ENCODE measurements at regions not wholly inside any gene's neighbourhood (a gene's known extent, or its start where the extent isn't known, plus 50 kb on each side); places are given as distances from the start of the nearest gene placed in this dataset.

DNA sequence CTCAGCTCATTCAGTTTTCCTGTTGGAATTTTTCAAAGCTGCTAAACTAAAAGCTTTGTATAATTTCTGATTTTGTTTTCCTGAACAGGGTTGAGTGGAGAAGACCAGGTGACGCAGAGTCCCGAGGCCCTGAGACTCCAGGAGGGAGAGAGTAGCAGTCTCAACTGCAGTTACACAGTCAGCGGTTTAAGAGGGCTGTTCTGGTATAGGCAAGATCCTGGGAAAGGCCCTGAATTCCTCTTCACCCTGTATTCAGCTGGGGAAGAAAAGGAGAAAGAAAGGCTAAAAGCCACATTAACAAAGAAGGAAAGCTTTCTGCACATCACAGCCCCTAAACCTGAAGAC is 367.1 kb upstream of the OR4E1 start (continued):
- TF ChIP-seq, protein P1, sequence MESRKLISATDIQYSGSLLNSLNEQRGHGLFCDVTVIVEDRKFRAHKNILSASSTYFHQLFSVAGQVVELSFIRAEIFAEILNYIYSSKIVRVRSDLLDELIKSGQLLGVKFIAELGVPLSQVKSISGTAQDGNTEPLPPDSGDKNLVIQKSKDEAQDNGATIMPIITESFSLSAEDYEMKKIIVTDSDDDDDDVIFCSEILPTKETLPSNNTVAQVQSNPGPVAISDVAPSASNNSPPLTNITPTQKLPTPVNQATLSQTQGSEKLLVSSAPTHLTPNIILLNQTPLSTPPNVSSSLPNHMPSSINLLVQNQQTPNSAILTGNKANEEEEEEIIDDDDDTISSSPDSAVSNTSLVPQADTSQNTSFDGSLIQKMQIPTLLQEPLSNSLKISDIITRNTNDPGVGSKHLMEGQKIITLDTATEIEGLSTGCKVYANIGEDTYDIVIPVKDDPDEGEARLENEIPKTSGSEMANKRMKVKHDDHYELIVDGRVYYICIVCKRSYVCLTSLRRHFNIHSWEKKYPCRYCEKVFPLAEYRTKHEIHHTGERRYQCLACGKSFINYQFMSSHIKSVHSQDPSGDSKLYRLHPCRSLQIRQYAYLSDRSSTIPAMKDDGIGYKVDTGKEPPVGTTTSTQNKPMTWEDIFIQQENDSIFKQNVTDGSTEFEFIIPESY (IDR thresholded peaks at IDR 0.05; ENCODE audit: extremely low read depth, insufficient replicate concordance, low read length) = no peak
- TF ChIP-seq POLR2A (IDR thresholded peaks at IDR 0.05; ENCODE audit: borderline replicate concordance, extremely low read depth, insufficient read depth, insufficient read length) (no peak), ZNF274 (IDR thresholded peaks at IDR 0.05; ENCODE audit: low read depth, low read length) (no peak)

DNA sequence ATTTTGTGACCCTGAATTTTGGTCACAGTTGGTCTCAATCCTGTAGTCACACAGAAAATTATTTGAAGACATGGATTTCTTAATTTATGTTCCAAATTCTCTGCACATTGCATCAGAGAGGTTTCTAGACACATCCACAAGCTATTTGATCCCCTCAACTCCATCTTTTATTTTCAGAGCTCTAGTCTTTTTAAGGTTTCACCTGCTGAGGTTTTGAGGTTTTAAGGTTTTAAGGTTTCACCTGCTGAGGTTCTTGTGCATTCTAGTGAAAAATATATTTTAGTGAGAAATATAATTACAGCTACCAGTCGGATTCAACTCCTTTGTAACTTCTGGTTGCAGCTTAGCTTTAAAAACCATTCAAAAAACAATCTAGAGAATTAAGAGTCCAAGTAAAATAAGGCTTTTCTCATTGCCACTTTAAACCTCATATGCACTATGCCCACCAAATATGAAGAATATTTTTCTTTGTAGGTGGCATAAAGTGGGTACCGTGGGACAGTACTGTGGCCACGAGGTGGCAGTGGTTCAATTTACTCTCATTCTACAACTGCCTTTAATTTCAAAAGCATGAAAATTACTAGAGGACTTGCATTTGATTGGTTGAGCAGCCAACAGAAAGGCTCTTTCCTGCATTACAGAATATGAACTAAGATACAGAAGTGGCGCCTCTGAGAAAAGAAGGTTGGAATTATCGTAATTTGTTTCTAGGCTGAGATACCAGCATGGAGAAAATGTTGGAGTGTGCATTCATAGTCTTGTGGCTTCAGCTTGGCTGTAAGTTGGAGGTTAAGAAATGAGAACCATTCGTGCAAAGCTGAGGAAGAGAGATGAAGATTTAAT is 366.5 kb upstream of the OR4E1 start:
- Histone ChIP-seq H3K27ac (ENCODE audit: low read depth, low read length) (no peak overlapping the region), H3K9me3 (ENCODE audit: control insufficient read depth in 1 of 2, insufficient read depth in 1 of 2, low read depth in 1 of 2, low read length in 2 of 2) (no peaks in the 10 kb centered on the region), H2AFZ (ENCODE audit: low read depth, low read length, poor library complexity, severe bottlenecking) (no peak overlapping the region), H3K4me1 (ENCODE audit: control insufficient read depth in 1 of 2, insufficient read depth in 2 of 2, low read length in 2 of 2) (no peaks in the 10 kb centered on the region), H4K20me1 (ENCODE audit: insufficient read depth) (no peaks in the 10 kb centered on the region; the same call in 1 of the 2 replicates), H3K27me3 (ENCODE audit: insufficient read depth, low read length) (peaks cover 40% of the 10 kb centered on the region), H3K4me2 (ENCODE audit: low read length) (no peak overlapping the region), H3K9ac (ENCODE audit: low read length) (no peak overlapping the region), H3K4me3 (replicated peaks in 1 of 2; ENCODE audit: low read depth in 1 of 2, low read length in 2 of 2) (no peak overlapping the region), H3K79me2 (ENCODE audit: insufficient read depth, low read length) (no peaks in the 10 kb centered on the region), H3K36me3 (ENCODE audit: control insufficient read depth in 1 of 2, insufficient read depth in 2 of 2, low read length in 2 of 2) (no peaks in the 10 kb centered on the region), H3K9me2 (ENCODE audit: insufficient read depth) (no peaks in the 10 kb centered on the region)
- DNase-seq (ENCODE audit: low read depth, low spot score) (peak; percentile 18), ATAC-seq (peak; percentile 84)
- intact Hi-C loops (cut with micrococcal nuclease) = no loop called here
- CTCF ChIA-PET = interaction anchor here (0.9 to 1.6 kb wide), 5 partner anchors 21 to 122 kb away, joined by 4 to 8 read pairs (median 7); no protein-coding TSS in a partner anchor
- POLR2A ChIA-PET = no interaction called here
- TF ChIP-seq, protein P1 (IDR thresholded peaks at IDR 0.05; ENCODE audit: extremely low read depth, insufficient replicate concordance, low read length) = no peak
- TF ChIP-seq, protein P2, sequence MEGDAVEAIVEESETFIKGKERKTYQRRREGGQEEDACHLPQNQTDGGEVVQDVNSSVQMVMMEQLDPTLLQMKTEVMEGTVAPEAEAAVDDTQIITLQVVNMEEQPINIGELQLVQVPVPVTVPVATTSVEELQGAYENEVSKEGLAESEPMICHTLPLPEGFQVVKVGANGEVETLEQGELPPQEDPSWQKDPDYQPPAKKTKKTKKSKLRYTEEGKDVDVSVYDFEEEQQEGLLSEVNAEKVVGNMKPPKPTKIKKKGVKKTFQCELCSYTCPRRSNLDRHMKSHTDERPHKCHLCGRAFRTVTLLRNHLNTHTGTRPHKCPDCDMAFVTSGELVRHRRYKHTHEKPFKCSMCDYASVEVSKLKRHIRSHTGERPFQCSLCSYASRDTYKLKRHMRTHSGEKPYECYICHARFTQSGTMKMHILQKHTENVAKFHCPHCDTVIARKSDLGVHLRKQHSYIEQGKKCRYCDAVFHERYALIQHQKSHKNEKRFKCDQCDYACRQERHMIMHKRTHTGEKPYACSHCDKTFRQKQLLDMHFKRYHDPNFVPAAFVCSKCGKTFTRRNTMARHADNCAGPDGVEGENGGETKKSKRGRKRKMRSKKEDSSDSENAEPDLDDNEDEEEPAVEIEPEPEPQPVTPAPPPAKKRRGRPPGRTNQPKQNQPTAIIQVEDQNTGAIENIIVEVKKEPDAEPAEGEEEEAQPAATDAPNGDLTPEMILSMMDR (IDR thresholded peaks at IDR 0.05 in 2 of 3, conservative IDR thresholded peaks at IDR 0.05 in 1 of 3; ENCODE audit: borderline replicate concordance in 1 of 3, insufficient read depth in 1 of 3, low read depth in 2 of 3, low read length in 2 of 3) = peak in 2 of 3 experiments; percentile 61 to 70; a peak in 4 of 6 replicates
- TF ChIP-seq RAD21 (IDR thresholded peaks at IDR 0.05; ENCODE audit: low read depth) (peak; percentile 9; the same call in 1 of the 2 replicates), CEBPB (IDR thresholded peaks at IDR 0.05; ENCODE audit: low read depth) (no peak)
- RAD21 ChIA-PET (ENCODE audit: low non-redundant PET in 1 of 2, low total read pairs in 2 of 2, uncharacterized antibody in 2 of 2, unreplicated experiment in 2 of 2) = no interaction called here
- BruUV-seq (replicated peaks) = no TSS peak
